Fibroblast of lung (primary cell): ENCODE measurements at regions not wholly inside any gene's neighbourhood (a gene's known extent, or its start where the extent isn't known, plus 50 kb on each side); places are given as distances from the start of the nearest gene placed in this dataset.

Experiments used
- DNase-seq, 2 donors: peaks; one replicate each; pipeline versions ENCODE4 v3.0.0 to v3.0.0-alpha.2; 2010; ENCODE audit warnings: low read depth in 2 of 2
- H2AFZ ChIP-seq: 2 replicates; pipeline ENCODE4 v1.5.1; 2012; ENCODE audit warnings: low read length, control low read depth, inconsistent platforms
- H3K27ac ChIP-seq: 2 replicates; pipeline ENCODE4 v1.5.1; 2011; ENCODE audit warnings: low read length, control low read depth; ENCODE audit not compliant: insufficient read depth
- H3K27me3 ChIP-seq: 2 replicates; pipeline ENCODE4 v1.5.1; 2011; ENCODE audit warnings: mild to moderate bottlenecking, low read length; ENCODE audit not compliant: control insufficient read depth, insufficient read depth
- H3K36me3 ChIP-seq: 2 replicates; pipeline ENCODE4 v1.5.1; 2011; ENCODE audit warnings: low read length; ENCODE audit not compliant: control insufficient read depth, insufficient read depth
- H3K4me1 ChIP-seq: 2 replicates; pipeline ENCODE4 v1.5.1; 2011; ENCODE audit warnings: low read length; ENCODE audit not compliant: control insufficient read depth, insufficient read depth; ENCODE audit errors: extremely low read depth
- H3K4me2 ChIP-seq: 2 replicates; pipeline ENCODE4 v1.5.1; 2011; ENCODE audit warnings: low read length, control low read depth; ENCODE audit not compliant: insufficient read depth; ENCODE audit errors: extremely low read depth
- H3K4me3 ChIP-seq, 4 experiments: fragments of 200-600 bp in 1 of 4; sonication (generic) in 1 of 4; replicated peaks in 1 of 4; 2 replicates each; pipeline ENCODE4 v1.5.1; 2011 to 2016; ENCODE audit warnings: low read length in 4 of 4, low read depth in 3 of 4, mild to moderate bottlenecking in 3 of 4, control low read depth in 2 of 4, inconsistent platforms in 1 of 4, mixed read lengths in 1 of 4; ENCODE audit not compliant: insufficient read depth in 1 of 4; ENCODE audit errors: control extremely low read depth in 1 of 4
- H3K79me2 ChIP-seq: 2 replicates; pipeline ENCODE4 v1.5.1; 2012; ENCODE audit warnings: mild to moderate bottlenecking, low read length, inconsistent platforms; ENCODE audit not compliant: control insufficient read depth, insufficient read depth
- H3K9ac ChIP-seq: 2 replicates; pipeline ENCODE4 v1.5.1; 2011; ENCODE audit warnings: mild to moderate bottlenecking, low read length, control low read depth; ENCODE audit not compliant: insufficient read depth
- H3K9me3 ChIP-seq: 2 replicates; pipeline ENCODE4 v1.5.1; 2012; ENCODE audit warnings: low read depth, low read length; ENCODE audit not compliant: control insufficient read depth, insufficient read depth
- H4K20me1 ChIP-seq: 2 replicates; pipeline ENCODE4 v1.5.1; 2011; ENCODE audit warnings: low read length; ENCODE audit not compliant: control insufficient read depth, insufficient read depth; ENCODE audit errors: extremely low read depth
- EZH2 ChIP-seq: IDR thresholded peaks from 2 replicates; pipeline ENCODE4 v1.5.1; 2012; ENCODE audit warnings: low read length, control low read depth, mild to moderate bottlenecking; ENCODE audit errors: missing control alignments
- TF ChIP-seq, protein P1 (sequence below), 2 donors: IDR thresholded peaks in 1 of 2; conservative IDR thresholded peaks in 1 of 2; 1 replicate in 1 of 2; 2 replicates in 1 of 2; pipeline ENCODE4 v1.5.1; 2011 to 2012; ENCODE audit warnings: low read length in 2 of 2, control low read depth in 1 of 2, inconsistent platforms in 1 of 2, low read depth in 1 of 2, mild to moderate bottlenecking in 1 of 2

DNA sequence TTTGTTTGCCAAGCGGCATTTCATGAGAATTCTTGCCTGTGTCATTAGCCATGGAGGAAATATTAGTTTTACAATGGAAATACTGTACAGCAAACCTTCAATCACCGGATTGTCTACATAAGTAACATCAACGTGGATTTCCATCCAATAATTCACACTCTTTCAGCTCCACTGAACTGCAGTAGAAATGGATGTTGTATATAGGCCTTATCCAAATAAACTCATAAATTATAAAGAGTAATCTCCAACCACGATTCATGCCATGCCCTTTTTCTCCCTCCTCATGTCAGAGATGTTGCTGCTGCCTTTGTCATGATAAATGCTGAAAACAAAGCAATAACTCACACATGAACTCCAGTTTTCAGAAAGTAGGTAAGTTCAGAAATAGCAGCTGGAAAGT lies 54.9 kb upstream of the EYS start:
- Histone ChIP-seq H2AFZ (no peak overlapping the region), H3K27ac (no peak overlapping the region), H3K4me1 (no peaks in the 10 kb centered on the region), H3K79me2 (no peaks in the 10 kb centered on the region), H3K4me3 (no peak overlapping the region), H3K27me3 (no peaks in the 10 kb centered on the region), H4K20me1 (no peaks in the 10 kb centered on the region), H3K36me3 (no peaks in the 10 kb centered on the region), H3K4me2 (no peak overlapping the region), H3K9me3 (no peaks in the 10 kb centered on the region), H3K9ac (no peak overlapping the region)
- DNase-seq, result no peak
- TF ChIP-seq EZH2, result no peak
- TF ChIP-seq, protein P1, sequence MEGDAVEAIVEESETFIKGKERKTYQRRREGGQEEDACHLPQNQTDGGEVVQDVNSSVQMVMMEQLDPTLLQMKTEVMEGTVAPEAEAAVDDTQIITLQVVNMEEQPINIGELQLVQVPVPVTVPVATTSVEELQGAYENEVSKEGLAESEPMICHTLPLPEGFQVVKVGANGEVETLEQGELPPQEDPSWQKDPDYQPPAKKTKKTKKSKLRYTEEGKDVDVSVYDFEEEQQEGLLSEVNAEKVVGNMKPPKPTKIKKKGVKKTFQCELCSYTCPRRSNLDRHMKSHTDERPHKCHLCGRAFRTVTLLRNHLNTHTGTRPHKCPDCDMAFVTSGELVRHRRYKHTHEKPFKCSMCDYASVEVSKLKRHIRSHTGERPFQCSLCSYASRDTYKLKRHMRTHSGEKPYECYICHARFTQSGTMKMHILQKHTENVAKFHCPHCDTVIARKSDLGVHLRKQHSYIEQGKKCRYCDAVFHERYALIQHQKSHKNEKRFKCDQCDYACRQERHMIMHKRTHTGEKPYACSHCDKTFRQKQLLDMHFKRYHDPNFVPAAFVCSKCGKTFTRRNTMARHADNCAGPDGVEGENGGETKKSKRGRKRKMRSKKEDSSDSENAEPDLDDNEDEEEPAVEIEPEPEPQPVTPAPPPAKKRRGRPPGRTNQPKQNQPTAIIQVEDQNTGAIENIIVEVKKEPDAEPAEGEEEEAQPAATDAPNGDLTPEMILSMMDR (conservative IDR thresholded peaks at IDR 0.05 in 1 of 2, IDR thresholded peaks at IDR 0.05 in 1 of 2; ENCODE audit: low read depth in 1 of 2, low read length in 2 of 2), result no peak

DNA sequence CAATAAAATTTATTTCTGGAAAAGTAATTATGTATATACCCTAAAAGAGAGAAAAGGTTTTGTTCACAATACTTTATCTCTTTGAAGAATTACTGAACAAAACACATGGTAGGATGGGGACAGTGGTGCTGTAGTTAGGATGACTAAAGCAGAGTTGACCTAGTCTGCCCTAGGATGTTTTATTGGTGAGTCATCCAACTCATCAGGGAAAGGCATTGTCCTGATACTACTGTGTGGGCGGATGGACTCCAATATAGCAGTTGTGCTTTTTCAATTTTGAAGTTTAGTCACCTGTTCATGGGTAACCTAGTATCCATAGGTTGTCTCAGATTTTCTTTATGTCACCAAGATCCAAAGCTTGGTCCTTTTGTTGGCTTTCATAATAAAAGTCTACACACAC lies 53.3 kb upstream of the EYS start:
- Histone ChIP-seq H3K4me1 (no peaks in the 10 kb centered on the region), H4K20me1 (no peaks in the 10 kb centered on the region), H3K9ac (no peak overlapping the region), H3K9me3 (no peaks in the 10 kb centered on the region), H3K4me3 (no peak overlapping the region), H3K4me2 (no peak overlapping the region), H3K79me2 (no peaks in the 10 kb centered on the region), H3K27ac (no peak overlapping the region), H2AFZ (no peak overlapping the region), H3K27me3 (no peaks in the 10 kb centered on the region), H3K36me3 (no peaks in the 10 kb centered on the region)
- DNase-seq, result no peak
- TF ChIP-seq, protein P1 (conservative IDR thresholded peaks at IDR 0.05 in 1 of 2, IDR thresholded peaks at IDR 0.05 in 1 of 2; ENCODE audit: low read depth in 1 of 2, low read length in 2 of 2), result no peak
- TF ChIP-seq EZH2, result no peak
